ENCODE measurements at regions not wholly inside any gene's neighbourhood (a gene's known extent, or its start where the extent isn't known, plus 50 kb on each side); places are given as distances from the start of the nearest gene placed in this dataset.

GRCh38 chr12:127431177-127431576 is 835.8 kb upstream of the TMEM132C start:
- Histone ChIP-seq H3K9me2 (ENCODE audit: insufficient read depth, low read length) (no peaks in the 10 kb centered on the region), H3K27ac (ENCODE audit: low read length) (no peak overlapping the region), H3K9me3 (ENCODE audit: low read length) (no peaks in the 10 kb centered on the region), H3F3A (ENCODE audit: insufficient read depth, low read length, poor library complexity, severe bottlenecking) (no peaks in the 10 kb centered on the region), H3K79me2 (replicated peaks; ENCODE audit: insufficient read depth, low read length) (no peaks in the 10 kb centered on the region), H3K36me3 (ENCODE audit: insufficient read depth, low read length) (no peaks in the 10 kb centered on the region), H2AFZ (ENCODE audit: low read depth, low read length) (no peak overlapping the region), H3K4me2 (ENCODE audit: low read length) (no peak overlapping the region), H3K27me3 (ENCODE audit: insufficient read depth, low read depth, low read length) (no peaks in the 10 kb centered on the region), H3K9ac (ENCODE audit: low read length) (no peak overlapping the region), H3K4me3 (ENCODE audit: low read length) (no peak overlapping the region), H4K20me1 (ENCODE audit: insufficient read depth) (no peaks in the 10 kb centered on the region)
- TF ChIP-seq TAF1 (IDR thresholded peaks at IDR 0.05; ENCODE audit: low read depth): no peak
- TF ChIP-seq POLR2AphosphoS5 (IDR thresholded peaks at IDR 0.05): no peak
- no peak for TF ChIP-seq REST (IDR thresholded peaks at IDR 0.05; ENCODE audit: borderline replicate concordance)
- TF ChIP-seq EZH2 (IDR thresholded peaks at IDR 0.05; ENCODE audit: borderline replicate concordance, insufficient read depth, low read length, poor library complexity, severe bottlenecking): no peak
- TF ChIP-seq RAD21 (conservative IDR thresholded peaks at IDR 0.05): no peak
- no peak for TF ChIP-seq CTCF (IDR thresholded peaks at IDR 0.05; ENCODE audit: poor library complexity, severe bottlenecking)
- TF ChIP-seq EP300 (conservative IDR thresholded peaks at IDR 0.05; ENCODE audit: poor library complexity, severe bottlenecking): no peak
- TF ChIP-seq MXI1 (conservative IDR thresholded peaks at IDR 0.05; ENCODE audit: poor library complexity, severe bottlenecking): no peak
- TF ChIP-seq SMC3 (conservative IDR thresholded peaks at IDR 0.05; ENCODE audit: poor library complexity): no peak

GRCh38 chr12:127431594-127431993 is 835.4 kb upstream of the TMEM132C start:
- no peaks in the 10 kb centered on the region for H4K20me1 ChIP-seq (ENCODE audit: insufficient read depth)
- no peaks in the 10 kb centered on the region for H3K27me3 ChIP-seq (ENCODE audit: insufficient read depth, low read depth, low read length)
- no peak overlapping the region for H2AFZ ChIP-seq (ENCODE audit: low read depth, low read length)
- H3K9me2 ChIP-seq (ENCODE audit: insufficient read depth, low read length): no peaks in the 10 kb centered on the region
- H3K9ac ChIP-seq (ENCODE audit: low read length): no peak overlapping the region
- no peak overlapping the region for H3K4me2 ChIP-seq (ENCODE audit: low read length)
- H3K36me3 ChIP-seq (ENCODE audit: insufficient read depth, low read length): no peaks in the 10 kb centered on the region
- H3K4me3 ChIP-seq (ENCODE audit: low read length): no peak overlapping the region
- H3F3A ChIP-seq (ENCODE audit: insufficient read depth, low read length, poor library complexity, severe bottlenecking): no peaks in the 10 kb centered on the region
- no peaks in the 10 kb centered on the region for H3K9me3 ChIP-seq (ENCODE audit: low read length)
- H3K27ac ChIP-seq (ENCODE audit: low read length): no peak overlapping the region
- H3K79me2 ChIP-seq (replicated peaks; ENCODE audit: insufficient read depth, low read length): no peaks in the 10 kb centered on the region
- TF ChIP-seq EP300 (conservative IDR thresholded peaks at IDR 0.05; ENCODE audit: poor library complexity, severe bottlenecking) (no peak), EZH2 (IDR thresholded peaks at IDR 0.05; ENCODE audit: borderline replicate concordance, insufficient read depth, low read length, poor library complexity, severe bottlenecking) (no peak), SMC3 (conservative IDR thresholded peaks at IDR 0.05; ENCODE audit: poor library complexity) (no peak), RAD21 (conservative IDR thresholded peaks at IDR 0.05) (no peak), POLR2AphosphoS5 (IDR thresholded peaks at IDR 0.05) (no peak), TAF1 (IDR thresholded peaks at IDR 0.05; ENCODE audit: low read depth) (no peak), CTCF (IDR thresholded peaks at IDR 0.05; ENCODE audit: poor library complexity, severe bottlenecking) (no peak), REST (IDR thresholded peaks at IDR 0.05; ENCODE audit: borderline replicate concordance) (no peak), MXI1 (conservative IDR thresholded peaks at IDR 0.05; ENCODE audit: poor library complexity, severe bottlenecking) (no peak)
